ENCODE measurements at regions not wholly inside any gene's neighbourhood (a gene's known extent, or its start where the extent isn't known, plus 50 kb on each side); places are given as distances from the start of the nearest gene placed in this dataset.
"Not testable (repeated sequence)": the region's sequence is repeated elsewhere in the genome, so short reads cannot be mapped to it uniquely, and the experiment has no call there.

DNA sequence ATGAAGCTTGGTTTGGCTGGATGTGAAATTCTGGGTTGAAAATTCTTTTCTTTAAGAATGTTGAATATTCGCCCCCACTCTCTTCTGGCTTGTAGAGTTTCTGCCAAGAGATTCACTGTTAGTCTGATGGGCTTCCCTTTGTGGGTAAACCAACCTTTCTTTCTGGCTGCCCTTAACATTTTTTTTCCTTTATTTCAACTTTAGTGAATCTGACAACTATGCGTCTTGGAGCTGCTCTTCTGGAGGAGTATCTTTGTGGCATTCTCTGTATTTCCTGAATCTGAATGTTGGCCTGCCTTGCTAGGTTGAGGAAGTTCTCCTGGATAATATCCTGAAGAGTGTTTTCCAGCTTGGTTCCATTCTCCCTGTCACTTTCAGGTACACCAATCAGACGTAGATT is 751.2 kb upstream of the MEF2C start:
- DNase-seq (ENCODE audit: low read depth): not testable (repeated sequence)

DNA sequence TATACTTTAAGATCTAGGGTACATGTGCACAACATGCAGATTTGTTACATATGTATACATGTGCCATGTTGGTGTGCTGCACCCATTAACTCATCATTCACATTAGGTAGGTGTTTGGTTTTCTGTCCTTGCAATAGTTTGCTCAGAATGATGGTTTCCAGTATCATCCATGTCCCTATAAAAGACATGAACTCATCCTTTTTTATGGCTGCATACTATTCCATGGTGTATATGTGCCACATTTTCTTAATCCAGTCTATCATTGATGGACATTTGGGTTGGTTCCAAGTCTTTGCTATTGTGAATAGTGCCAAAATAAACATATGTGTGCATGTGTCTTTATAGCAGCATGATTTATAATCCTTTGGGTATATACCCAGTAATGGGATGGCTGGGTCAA is 747.1 kb upstream of the MEF2C start:
- DNase-seq (ENCODE audit: low read depth): not testable (repeated sequence)

DNA sequence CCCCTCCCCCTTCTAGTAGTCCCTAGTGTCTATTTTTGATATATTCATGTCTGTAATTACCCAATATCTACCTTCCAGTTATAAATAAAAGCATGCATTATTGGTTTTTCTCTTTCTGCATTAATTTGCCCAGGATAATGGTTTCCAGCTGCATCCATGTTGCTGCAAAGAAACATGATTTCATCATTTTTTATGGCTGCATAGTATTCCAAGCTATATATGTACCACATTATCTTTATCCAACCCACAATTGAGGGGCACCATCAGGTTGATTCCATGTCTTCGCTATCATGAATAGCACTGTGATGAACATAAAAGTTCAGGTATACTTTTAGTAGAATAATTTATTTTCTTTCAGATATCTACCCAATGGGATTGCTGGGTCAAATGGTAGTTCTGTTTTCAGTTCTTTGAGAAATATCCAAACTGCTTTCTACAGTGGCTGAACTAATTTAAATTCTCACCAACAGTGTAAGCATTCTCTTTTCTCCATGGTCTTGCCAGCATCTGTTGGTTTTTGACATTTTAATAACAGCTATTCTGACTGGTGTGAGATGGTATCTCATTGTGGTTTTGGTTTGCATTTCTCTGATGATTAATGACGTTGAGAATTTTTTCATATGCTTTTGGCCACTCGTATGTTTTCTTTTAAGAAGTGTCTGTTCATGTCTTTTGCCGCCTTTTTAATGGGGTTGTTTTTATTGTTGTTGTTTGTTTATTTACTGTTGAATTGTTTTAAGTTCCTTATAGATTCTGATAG is 746.1 kb upstream of the MEF2C start:
- no peak for DNase-seq (ENCODE audit: low read depth)

DNA sequence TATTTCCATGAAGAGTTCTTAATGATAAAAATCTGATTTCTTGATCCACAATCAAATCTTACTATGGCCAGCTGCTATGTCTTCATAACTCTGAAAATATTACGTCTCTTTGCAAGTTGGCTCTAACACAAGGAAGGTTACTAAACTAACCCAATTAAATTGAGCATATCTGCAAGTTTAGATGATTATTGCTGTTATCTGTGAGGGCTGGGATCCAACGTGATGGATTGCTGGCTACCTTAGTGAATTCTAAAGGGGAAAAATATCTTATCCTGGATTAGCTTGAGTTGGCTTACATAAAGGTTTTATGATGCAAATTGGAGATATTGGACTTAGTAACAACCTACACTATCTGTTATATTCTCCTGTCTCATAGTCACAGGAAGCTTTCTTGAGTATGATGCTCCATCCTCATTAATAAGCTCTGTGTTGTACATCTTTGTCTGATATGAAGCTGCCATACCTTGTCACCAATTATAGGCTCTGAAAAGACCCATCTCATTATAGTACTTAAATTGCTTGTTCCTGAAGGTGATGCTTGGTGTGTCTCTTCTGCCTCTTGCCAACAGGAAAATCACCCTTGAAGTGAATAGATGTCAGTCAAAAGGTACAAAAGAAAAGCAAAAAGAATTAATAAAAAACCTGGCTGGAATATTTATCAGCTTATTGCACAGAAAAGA is 733.0 kb upstream of the MEF2C start:
- no peak for DNase-seq (ENCODE audit: low read depth)

DNA sequence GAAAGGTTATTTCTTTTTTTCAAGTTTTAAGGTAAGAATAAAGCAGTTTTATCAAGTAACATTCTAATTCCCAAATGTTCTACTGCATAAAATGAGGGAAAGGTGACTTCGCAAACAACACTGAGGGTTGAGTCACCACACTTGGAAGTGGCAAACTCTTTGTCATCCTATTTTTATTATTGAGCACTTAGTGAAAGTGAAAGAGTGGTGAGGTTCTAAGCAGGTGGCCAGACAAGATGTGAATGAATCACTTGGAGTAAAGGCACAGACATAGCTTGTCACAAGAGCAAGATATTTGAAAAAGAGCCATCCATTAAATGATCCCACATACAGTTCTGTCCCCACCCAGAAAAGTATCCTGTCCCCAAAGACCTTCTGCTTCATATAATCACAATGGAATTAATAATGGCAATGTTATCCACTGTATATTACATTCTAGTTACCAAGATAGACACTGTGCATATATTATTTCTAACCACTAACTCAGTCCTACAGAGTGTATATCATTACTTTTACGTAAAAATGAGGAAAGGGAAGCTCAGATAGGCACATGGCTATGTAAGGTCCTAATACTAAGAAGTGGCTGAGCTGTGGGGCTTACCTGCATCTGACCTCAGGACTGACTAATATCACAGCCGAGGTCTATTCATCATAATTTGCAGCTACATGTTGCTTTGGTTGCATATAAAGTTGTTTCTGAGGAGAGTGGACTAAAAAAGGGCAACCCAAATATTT is 730.4 kb upstream of the MEF2C start:
- no peak for DNase-seq (ENCODE audit: low read depth)

DNA sequence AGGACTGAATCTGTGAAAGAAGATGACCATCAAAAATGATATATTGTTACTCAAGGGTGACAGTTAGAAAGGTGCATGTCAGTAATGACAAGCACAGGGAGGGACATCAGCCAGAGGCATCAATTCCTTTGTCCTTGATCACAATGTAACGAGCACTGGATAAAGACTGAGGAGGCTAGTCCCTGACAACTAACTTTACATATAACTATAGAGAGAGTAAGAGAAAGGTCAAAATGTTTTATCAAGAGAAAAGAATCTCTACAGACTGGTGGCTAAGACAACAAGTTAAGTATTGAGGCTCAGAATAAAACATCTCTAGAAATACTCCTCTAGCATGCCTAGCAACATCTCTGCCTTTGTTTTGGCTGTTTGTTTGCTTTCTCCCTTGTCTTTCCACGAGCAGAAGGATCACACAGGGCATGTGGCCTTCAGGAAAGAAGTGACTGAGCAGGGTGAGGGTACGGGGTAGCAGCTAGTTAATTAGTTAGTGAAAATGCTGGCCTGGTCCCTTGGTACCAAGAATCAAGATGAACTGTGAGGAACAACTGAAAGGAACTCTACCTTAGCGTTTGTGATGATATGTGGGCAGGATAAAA is 724.1 kb upstream of the MEF2C start:
- DNase-seq (ENCODE audit: low read depth): no peak

DNA sequence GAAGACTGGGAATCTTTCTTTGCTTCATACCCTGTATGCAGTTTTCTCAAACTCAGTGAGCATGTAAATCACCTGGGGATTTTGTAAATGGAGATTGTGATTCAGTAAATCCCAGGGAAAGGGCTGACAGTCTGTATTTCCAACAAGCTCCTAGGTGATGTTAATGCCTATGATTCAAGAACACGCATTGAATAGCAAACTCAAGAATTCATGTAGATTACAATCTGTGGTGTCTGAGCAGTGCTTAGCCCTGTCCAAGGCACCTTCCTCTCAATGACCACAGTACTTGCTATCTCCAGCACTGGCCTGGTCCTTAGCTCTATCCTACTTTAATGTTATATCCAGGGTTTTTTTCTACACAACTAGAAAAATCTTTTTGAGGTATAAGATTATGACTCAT is 721.4 kb upstream of the MEF2C start:
- no peak for DNase-seq (ENCODE audit: low read depth)

DNA sequence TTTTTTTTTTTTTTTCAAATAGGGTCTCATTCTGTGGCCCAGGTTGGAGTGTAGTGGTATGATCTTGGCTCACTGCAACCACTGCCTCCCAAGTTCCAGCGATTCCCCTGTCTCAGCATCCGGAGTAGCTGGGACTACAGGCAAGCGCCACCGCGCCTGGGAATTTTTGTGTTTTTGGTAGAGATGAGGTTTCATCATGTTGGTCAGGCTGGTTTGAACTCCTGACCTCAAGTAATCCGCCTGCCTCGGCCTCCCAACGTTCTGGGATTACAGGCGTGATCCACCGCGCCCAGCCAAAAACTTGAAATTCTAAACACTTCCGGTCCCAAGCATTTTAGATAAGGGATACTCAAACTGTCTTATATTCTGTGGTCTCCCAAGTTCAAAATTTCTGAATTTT is 718.9 kb upstream of the MEF2C start:
- no peak for DNase-seq (ENCODE audit: low read depth)

DNA sequence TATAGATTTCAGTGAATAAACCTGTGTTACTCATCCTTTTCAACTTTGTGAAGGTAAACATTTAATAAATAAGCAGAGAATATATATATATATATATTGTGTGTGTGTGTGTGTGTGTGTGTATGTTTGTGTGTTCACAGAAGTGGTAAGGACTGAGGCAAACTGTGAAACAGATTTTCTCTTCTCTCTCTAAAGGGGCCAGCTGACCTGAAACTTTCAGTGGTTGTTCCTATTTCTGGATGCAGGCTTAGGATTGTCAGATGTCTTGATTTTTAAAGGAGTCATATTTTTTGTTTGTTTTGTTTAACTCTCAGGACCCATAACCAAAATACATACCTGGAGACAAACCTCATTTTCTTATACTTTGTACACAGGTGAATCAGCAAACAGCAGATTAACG is 714.9 kb upstream of the MEF2C start:
- no peak for DNase-seq (ENCODE audit: low read depth)

DNA sequence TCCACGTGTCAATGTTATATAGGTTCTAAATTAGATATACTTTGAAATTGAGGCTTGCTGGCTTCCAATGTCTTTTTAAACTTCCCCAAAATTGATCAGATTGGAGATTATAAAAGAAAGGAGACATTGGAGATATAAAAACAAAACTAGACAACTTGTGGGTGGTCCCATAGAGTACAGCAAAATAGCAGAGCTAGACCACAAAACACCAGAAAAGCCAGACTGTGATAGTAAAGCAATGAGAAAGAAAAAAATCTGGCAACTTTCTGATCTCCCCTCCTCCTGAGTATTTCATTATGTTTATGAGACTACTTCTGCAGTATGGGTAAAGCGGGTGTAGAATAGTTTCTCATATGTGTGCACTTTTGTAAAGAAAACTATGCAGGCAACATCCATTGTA is 713.8 kb upstream of the MEF2C start:
- DNase-seq (ENCODE audit: low read depth): no peak

DNA sequence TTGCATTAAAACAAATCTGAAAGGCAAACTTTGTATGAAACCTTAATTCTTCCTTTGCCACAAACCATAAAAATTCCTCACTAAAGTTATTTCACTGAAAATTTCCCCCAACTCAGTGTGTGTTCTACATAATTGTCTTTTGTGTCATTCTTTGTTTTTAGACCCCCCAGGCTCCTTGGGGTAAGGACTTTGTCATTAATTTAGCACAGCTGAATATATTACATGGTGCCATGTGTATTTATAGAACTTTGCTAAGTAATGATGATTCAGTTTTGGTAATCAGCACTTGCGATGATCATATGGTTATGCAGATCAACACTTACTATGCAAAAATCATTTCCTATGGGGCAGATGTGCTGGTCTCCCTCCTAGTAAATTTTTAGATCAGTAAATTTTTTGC is 712.1 kb upstream of the MEF2C start:
- no peak for DNase-seq (ENCODE audit: low read depth)

DNA sequence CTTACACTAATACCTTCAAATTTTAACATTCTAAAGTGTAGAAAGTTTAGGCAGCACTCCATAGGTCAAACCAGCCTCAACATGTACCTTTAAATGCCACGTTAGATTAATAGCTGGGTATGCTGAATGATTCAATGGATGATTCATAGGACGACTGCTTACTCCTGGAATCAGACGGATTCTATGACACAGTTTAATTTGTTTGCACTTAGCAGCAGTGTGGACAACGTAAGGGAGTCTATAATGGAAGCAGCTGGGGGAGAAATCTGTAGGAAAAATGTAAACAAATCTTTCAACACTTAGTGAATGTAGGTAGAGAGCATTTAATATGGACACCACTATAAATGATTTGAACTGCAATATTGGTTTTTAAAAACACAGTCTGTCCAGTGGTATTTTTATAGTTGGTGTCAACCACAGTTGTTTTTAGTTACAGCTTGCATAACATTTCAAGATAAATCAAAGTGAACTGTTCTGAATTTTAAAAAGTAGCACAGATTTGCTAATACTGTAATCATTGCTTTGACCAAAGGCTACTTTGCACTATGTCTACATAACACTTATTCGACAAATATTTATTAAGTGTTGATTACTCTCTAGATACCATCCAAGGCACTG is 701.5 kb upstream of the MEF2C start:
- DNase-seq (ENCODE audit: low read depth): no peak

DNA sequence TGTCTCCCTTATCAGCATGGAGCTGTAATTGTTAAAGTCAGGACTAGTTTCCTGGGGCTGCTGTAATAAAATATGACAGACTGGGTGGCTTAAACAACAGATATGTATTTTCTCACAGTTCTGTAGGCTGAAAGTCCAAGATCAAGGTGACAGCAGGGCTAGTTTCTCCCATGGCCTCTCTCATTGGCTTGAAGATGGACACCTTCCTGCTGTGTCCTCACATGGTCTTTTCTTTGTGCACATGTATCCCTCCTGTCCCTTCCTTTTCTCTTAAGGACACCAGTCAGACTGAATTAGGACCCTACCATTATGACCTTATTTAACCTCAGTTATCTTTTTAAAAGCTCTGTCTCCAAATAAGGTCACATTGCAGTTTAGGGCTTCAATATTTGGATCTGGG is 700.5 kb upstream of the MEF2C start:
- no peak for DNase-seq (ENCODE audit: low read depth)

DNA sequence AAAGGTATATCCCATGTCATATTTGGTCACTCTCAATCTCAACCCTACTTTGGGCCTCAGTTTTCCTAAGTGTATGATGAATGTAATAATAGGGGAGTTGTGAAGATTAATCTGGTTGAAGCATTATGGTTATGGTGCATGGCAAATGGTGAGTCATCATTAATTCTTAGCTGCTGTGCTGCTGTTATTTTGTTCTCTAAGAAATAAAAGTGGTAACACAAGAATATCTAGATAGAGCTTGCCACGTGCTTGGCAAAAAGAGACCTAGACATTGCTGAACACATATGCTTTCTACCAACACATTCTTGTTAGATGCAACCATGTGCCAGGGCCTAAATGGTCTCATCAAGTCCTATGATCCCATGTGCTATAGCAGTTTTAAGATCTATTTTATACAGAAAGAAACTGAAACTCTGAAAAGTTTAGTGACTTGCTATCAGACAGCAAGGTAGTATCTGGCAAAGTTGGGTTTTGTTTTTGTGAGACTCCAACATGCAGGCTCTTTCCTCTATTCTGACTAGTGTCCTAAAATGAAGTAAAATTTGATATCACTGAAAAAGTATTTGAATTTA is 699.9 kb upstream of the MEF2C start:
- no peak for DNase-seq (ENCODE audit: low read depth)

DNA sequence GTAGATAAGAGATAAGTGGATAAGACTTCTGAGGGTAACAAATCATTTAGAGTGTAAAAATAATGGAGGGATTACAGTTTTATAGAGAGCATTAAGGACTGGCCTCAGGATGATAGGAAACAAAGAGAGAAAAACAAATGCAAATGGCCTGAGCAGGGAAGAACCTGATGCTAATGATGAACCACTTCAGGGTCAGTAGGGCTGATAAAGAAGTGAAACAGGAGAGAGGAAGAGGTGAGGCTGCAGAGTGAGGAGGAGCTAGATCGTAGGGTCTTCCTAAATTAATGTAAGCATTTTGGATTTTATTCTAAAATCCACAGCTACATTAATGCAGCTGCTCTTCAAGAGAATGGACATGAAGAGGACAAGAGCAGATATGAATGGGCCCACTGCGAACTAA is 698.0 kb upstream of the MEF2C start:
- DNase-seq (ENCODE audit: low read depth): no peak

DNA sequence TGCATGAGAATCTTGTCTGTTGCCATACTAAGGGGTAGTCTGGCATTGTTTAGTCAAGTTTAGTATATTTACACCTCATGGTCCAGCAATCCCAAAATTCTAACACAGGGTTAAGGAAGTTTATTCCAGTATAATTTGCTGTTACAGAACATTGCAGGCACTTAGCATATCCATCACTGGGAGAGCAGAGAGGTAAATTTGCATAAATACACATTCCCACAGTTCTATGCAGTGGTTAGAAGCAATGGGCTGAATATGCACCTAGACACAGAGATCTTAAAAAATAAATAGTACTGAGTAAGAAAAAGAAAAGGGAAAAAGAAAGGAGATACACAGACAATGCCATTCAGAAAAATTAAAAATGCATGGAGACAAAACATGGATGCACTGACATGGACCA is 692.3 kb upstream of the MEF2C start:
- DNase-seq (ENCODE audit: low read depth): no peak

DNA sequence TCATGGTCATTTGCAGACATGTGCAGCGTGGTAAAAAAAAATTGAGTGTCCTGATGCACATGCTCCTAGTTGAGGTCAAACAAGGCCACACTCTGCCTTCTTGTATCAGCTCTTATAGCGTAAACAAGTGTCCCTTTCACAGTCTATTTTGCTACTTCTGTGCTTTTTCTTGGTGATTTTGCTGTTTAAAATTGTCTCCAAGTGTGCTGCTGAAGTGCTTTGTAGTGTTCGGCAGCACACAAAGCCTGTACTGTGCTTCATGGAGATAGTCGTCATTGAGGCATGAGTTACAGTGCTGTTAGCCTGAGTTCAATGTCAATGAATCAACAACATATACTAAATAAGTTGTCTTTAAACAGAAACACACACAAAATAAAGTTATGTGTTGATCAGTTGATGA is 690.4 kb upstream of the MEF2C start:
- no peak for DNase-seq (ENCODE audit: low read depth)

DNA sequence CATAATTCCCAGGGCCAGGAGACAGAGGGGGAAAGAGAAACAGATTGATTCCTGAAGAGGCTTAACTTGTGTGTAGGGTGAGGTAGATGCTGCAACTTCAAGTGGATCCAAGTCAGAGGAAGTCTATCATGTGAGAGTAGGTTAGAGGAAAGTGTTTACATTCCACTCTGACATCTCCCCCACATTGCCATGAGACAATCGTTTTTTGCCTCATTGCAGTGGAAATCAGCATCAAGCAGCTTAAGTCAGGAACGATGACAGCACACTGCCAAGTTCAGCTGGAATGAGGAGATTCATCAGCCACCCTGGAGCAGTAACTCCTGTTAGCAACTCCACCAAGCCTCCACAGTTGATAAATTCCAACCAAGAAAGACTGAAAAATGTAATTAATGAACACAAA is 689.7 kb upstream of the MEF2C start:
- DNase-seq (ENCODE audit: low read depth): no peak

DNA sequence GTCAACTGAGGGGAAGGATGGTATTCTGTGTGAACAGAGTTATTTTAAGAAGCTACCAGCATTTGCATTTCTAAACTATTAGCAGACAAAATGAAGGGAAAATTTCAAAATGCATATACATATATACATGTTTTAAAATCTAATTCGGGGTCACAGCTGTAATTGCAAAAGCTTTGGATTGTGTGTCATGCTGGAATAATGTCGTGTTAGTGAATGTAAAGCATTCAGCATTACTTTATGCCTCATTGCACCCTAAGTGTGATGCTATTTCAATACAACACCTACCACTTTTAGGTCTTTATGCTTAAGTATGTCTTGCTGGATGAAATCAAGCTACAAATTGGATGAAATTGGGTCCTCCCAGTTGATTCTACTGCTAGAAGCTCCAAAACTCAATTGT is 687.6 kb upstream of the MEF2C start:
- DNase-seq (ENCODE audit: low read depth): no peak

DNA sequence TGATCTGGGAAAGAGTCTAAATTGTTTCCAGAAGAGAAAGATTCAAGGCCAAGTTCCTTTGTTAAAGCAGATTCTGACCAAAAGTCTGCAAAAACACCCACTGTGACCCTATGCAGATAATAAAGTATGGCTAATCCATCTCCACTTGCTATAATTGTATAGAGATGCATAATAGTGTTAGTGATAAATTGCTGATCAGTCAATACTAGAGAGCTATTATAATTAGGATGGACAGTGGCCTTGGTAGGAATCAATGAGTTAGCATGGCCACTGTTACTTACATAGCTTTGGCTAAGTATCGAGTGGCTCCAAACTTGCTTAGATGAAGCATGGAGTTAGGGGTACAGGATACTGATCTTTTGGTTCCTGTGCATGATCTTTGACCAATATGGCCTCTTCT is 683.4 kb upstream of the MEF2C start:
- no peak for DNase-seq (ENCODE audit: low read depth)

DNA sequence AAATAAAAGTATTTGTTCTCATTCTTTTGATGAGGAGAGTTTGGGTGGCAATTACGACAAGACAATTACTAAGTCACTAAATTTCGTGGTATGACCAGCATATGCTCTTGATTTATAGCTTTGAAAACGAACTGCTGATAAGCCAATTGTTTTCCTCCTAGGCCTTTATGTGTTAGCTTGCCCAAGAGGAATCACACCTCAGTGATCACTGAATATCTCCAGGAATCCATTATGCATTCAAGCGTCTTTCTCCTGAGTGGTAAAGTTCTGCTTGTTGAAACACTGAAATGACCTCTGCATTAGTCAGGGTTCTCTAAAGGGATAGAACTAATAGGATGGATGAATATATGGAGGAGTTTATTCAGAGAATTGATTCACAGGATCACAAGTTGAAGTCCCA is 677.7 kb upstream of the MEF2C start:
- DNase-seq (ENCODE audit: low read depth): no peak

All from activated gamma-delta T cell treated with anti-CD3 and anti-CD28 coated beads, Interleukin-2, amount 50 U/mL, for 16 hours (primary cell).